GM19238 (cell line): ENCODE measurements at regions not wholly inside any gene's neighbourhood (a gene's known extent, or its start where the extent isn't known, plus 50 kb on each side); places are given as distances from the start of the nearest gene placed in this dataset.

Source experiments
- DNase-seq: peaks from one replicate; pipeline ENCODE4 v3.0.0; 2011; ENCODE audit warnings: low spot score; ENCODE audit not compliant: insufficient read length

DNA sequence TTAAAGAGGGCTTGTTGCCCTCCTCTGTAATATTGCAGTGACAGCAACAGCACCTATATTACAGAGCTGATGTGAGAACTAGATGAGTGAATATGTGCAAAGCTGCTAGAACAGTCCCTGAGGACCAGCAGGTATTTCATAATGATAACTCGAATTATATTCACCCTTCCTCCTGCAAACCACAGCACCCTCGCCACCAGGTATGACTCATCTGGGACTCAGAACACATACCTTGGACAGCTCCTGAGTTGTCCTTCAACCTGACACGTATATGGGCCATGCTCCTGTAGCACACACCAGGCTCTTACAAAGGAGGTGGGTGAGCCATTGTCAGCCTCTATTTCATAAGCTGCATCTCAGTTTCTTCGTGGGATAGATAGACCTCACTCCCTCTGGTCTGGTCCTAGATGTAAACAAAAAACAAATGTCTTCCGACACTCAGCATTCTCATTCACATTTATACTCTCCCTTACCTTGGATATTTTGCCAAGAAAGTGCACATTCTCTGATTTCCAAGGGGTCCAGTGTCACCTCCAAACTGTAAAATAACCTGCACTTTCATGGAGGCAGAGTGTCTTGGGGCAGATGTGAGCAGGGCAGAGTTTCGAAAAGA is 124.5 kb downstream of the TLE3 start:
- no peak for DNase-seq

DNA sequence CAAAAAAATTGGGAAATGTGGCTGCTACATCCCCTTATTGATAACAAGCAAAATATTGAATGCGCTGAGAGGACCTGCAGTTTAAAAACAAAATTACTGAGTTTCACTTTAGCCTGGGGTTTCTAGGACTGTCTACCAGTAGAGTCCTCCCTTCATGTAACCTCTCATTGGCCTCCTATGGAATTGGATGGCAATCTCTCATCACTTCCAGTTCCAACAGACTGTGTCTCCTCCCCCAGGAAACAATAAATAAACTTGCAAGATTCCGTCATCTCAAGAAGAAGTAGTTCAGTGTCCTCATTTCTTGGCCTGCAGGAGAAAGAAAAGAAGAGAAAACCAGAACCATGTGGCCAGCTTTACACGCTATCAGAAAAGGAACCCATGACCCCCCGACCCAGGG is 123.8 kb downstream of the TLE3 start:
- DNase-seq = no peak

DNA sequence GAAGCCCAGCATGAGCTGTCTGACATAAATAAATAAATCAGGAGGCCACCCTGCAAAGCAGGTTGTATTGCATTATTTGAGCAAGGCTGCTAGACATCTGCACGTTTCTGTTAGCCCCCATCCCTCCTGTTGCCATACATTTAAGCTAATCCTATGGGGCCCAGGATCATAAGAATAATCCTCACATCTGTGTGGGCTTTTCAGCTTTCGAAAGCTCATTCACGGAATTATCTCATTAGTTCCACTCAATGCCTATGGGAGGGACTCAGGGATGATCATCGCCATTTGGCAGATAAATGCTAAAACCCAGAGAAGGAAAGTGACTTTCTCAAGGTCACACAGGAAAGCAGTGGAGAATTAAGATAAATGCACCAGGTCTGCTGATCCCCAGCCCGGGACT is 123.4 kb downstream of the TLE3 start:
- DNase-seq = no peak

DNA sequence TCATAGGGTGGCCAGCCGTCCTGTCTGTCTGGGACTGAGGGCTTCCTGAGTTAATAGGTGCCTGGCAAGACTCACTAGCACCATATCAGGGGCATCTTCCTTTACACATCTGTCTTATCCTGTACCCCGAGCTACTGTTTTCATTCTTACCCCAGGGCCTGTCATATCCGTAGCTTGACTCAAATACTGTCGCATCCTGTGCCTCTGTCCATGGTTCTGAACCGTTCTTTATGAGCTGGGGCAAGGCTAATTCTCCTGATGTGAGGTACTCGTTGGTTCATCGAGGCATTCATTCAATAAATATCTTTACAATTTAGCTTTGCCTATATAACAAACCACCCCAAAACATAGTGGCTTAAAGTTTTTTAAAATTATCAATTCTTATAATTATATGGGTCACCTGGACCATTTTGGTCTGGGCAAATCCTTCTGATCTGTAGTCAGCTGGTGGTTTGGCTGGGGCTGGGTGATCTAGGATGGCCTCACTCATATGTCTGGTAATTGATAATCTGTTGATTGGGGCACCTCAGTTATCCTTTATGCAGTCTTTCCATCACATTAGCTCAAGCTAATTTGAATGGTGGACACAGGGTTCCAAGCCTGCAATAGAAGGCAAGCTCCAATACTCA is 121.2 kb downstream of the TLE3 start:
- no peak for DNase-seq

DNA sequence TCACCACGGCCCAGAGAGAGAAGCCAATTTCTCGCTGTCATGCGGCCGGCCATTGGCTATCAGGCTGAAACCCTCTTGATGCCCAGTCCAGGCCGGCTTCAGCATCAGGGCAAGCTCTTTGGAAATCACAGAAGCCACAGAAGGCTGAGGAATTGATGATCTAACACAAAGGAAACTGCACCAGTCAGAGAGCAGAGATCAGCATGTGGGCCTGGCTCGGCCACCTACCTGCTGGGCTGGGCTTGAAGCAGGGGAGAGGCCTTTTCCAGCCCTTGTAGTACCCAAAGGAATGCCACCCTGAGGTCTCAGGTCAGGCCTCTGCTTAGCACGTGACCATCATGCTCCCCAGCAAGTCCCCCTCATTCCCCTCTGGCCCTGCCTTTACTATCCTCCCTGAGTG is 119.1 kb downstream of the TLE3 start:
- DNase-seq = no peak

DNA sequence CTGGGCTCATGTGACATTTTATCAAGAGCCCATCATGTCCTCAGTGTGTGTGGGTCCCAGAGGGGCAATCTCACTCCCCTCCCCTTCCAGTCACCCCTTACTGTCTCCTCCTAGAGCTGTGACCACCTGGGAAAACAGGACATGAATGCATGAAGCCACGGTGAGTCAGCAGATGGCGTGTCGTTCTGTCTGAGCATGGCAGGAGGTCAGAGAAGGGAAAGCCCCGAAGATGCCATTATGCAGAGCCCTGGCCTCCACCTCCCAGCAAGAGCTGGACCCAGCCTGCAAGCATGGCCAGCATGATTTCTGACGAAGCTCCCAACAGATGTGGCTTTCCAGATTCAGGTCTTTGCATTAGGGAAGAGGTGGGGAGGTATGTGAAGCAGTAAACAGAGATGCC is 118.5 kb downstream of the TLE3 start:
- peak; percentile 56 for DNase-seq

DNA sequence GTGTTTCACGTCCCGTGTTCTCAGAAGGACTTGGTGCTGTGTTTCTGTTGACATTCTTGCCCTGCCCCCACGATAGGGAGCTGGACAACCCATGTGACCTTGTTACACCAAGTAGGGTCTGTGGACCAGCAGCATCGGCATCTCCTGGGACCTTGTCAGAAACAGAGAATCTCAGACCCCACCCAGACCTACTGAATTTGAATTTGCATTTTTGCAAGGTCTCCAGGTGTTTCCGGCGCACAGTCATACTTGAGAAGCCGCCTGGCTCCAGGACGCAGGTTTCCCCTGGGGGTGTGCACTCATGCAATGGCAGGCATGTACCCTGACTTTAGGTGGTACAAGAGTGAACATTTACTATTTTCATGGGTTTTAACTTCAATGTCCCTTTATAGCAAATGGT is 117.9 kb downstream of the TLE3 start:
- peak; percentile 76 for DNase-seq

DNA sequence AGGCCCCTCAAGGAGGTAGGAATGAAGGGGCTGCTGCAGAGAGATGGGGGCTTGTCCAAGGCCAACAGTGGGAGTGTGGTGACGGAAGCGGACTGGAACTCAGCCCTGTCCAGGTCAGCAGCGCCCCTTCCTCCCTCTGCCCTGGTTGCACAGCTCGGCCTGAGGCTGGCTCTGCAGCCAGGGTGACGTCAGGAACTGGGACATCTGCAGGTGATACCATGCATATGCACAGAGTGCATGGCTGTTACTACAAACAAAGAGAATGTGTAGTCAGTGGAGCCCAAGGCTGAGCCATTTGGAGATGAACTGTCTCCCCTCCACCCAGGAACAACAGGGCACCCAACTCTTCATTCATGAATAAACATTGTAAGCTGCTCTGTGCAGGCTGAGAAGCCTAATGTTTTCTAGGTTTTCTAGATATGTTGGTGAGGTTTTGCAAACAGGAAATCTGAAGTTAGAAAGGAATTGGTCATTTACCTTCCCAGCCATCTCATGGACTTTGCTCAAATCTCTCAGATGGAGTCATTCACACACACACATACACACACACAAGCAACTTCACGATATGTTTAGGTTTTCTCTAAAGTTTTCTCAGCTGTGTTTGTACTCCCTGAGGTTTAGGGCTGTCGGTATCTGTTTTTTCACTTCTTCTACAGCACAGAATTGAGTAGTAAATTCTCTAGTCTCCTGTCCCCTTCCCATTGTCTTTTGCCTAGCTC is 117.2 kb downstream of the TLE3 start:
- no peak for DNase-seq

DNA sequence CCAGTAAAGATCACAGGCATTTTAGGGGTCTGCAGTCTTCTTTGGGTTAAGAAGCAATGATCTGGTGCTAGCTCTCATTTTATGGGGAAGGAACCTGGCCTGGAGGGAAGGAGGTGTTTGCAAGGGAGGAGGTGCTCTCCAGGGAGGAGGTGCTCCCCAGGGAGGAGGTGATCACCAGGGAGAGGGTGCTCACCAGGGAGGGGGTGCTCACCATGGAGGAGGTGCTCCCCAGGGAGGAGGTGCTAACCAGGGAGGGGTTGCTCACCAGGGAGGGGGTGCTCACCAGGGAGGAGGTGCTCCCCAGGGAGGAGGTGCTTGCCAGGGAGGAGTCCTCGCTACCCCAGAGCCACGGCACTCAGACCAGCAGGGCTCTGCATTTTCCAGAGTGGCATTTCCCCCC is 115.7 kb downstream of the TLE3 start:
- DNase-seq = no peak

DNA sequence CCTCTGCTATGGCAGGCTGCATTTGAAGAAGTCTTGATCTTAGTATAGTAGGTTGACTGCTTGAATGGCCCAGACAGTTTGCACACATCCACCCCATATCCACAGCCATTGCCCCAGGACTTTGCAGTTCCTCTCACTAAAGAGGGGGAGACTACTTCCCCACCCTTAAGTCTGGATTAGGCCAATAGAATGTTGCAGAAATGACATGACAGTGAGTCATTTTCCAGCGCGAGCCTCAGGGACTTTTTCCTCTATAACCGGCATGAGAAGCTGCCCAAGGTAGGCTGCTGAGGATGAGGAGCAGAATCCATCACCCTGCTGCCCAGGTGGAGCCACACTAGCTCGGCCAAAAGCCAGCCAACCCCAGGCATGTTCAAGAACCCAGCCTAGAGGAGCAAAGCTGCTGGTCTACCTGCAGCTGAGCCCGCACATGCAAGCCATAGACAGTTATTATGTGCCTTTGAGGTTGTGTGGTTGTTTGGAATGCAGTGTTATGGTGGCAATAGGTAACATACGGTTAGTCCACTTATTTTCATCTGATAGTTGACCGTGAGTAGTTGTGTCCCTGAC is 113.9 kb downstream of the TLE3 start:
- no peak for DNase-seq

DNA sequence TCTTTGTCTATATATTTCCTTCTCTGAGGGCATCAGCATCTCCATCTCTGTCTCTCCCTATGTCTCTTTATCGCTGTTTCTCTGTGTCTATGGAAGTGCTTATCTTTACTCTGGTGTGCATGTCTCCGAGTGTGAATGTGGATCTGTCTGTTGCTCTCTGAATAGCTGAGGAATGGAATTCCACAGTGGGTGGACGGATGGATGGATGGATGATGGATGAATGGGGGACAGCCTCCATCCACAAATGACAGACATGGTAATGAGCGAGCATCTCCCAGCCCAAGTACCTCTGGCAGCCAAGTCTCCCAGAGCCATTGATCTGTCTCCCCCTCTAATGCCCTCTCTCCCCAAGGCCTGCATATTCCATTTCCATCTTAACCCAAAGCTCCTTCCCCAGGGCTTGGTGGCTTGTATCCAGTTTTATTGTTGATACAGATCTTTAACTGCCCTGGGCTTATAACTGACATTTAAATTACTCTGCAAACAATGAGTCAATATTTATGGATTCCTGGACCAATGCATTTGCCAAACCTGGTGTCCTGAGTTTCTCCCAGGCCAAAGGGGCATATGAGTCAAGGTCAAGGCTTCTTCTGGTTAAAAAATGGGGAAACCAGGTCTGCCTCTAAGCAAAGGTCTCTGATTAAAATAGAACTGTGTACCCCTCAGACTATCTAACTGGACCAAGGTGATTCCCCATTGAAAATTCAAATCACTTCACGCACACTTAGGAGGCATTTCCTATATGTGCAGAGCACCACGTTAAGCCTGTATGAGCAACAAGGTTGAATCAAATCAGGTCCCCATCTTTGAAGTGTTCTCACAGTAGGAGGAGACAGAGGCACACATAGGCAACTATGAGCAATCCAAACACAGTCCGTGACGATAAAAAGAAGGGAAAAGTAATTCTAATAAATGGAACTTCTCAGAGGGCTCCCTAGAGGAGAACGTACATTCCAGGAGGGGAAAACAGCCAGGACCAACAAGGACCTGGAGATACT is 109.9 kb downstream of the TLE3 start:
- DNase-seq = no peak

DNA sequence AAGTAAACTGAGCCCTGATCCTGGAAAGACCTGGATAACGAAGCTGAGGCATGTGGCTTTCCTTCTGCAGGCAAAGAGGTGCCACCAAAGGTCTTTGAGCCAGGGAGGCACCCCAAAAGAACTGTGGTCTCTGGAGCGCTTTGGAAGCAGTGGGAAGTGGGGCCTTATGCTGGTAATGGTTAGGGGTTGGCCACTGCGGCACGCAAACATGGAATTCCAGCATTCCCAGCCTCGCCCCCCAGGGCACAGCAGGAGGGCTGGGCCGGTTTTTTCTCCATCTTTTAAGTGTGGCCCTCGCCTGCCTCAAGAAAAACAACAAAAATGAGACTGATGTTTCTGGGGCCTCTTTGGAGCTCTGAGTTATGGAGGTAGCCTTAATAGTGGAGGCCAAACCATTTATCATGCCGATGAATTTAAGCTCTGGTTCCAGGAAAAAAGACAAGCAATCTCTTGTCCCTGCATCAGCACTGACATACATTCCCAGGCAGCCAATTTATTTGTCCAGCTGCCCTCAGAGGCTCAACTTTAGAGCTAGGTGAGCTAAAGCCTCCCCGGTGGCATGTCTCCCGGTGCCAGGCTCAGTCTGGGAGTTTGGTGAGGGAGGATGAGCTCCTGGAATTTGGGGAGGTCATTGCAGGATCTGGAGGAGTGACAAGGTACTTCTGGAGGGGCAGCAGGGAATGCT is 109.0 kb downstream of the TLE3 start:
- no peak for DNase-seq

DNA sequence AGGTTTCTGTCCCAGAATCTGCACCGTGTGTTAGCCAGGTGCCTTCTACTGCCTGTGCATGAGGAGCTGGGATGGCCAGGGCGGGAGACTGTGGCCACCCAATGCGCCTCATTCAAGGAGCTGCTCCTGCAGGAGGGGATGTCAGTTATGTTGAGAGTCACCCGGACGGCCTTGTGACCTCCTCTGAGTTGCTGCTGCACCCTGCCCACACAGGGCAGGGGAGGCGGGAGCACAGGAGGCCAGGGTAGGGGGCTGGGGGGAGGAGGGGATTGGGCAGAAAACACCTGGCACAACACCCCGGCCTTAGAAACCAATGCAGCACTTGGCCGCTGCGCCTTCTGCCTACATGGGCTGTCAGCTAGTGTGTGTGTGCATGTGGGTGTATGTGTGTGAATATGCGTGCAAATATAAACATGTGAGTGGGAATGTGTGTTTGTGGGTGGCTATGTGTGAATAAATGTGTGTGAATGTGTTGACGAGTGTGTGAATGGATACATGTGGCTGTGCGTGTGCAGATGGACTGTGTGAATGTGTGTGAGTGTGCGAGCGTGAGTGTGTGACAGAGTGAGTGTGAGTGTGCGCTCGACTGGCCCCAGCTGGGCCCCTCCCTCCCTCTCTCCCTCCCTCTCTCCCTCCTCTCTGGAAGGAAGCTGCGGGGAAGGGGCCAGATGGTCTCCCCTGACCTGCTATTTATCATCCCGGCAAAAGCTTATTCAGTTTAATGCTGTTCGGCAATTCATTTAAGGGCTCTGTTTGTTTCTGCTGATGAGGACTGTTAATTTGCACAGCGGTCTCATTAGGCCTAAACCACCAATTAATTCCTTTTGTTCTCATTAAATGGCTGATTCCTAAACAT is 106.9 kb downstream of the TLE3 start:
- DNase-seq = no peak

DNA sequence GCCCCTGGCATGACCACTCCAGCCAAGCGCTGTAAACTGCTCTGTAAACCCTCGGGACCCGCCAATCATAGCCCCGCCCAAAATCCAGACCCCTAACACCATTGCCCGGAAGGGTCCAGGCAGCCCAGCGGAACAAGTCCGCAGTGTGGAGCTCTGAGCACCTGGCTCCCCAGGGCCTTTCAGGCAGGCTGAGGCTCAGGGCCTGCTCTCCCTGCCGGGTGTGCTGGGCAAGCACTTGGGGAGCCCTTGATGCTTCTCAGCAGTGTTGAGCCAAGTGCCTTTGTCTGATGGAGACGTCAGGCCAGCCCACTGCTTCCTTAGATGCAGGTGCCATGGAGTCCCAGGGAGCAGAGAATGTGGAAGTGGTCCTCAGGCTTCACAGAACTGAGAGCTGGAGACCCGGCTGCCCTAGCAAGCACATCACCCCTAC is 106.2 kb downstream of the TLE3 start:
- DNase-seq = no peak

DNA sequence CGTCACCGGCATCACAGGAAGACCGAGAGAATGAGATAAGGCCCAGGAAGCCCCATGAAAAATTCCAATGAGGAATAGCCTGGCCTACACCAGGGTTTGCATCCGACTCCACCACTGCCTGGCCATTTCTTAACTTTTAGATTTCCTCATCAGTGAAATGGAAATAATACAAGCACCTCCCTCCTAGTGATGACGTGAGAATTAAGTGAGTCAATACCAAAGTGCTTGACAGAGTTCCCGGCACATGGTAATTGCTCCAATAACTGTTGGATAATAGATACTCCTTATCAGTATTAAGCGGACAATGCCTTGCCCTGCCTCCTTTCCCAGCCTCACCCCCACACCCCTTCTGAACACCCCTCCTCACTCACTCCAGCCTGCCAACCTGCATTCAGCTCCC is 105.4 kb downstream of the TLE3 start:
- no peak for DNase-seq

DNA sequence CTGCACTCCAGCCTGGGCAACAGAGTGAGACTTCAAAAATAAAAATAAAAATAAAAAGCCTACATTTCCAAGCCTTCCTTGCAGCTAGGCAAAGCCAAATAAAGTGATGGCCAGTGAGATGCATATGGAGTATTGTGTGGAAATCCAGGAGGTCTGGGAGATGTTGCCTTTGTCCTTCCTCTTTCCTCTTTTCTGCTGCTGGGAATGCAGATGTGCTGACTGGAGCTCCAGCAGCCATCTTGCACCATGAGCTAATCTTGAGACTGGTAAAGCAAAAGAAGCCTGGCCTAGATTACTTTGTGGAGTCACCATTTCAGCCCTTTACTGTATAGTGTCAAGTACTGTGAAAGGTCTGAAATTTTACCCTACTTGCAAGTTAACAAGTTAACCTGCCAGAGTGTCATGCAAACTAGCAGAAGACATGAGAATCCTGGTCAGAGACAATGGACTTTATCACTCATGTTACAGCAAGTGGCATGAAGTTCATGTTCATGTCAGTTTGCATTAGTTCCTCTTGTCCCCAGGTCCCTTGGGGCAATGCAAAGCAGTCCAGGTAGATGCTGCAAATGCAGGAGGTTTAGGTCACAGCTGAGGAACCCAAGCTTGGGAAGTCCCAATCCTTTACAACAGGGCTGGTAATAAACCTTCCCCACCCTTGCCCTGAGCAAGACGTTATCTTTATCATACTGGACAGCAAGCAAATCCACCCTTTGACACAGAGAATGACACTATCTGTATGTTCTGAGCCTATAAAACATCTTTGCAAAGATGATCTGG is 103.1 kb downstream of the TLE3 start:
- no peak for DNase-seq

DNA sequence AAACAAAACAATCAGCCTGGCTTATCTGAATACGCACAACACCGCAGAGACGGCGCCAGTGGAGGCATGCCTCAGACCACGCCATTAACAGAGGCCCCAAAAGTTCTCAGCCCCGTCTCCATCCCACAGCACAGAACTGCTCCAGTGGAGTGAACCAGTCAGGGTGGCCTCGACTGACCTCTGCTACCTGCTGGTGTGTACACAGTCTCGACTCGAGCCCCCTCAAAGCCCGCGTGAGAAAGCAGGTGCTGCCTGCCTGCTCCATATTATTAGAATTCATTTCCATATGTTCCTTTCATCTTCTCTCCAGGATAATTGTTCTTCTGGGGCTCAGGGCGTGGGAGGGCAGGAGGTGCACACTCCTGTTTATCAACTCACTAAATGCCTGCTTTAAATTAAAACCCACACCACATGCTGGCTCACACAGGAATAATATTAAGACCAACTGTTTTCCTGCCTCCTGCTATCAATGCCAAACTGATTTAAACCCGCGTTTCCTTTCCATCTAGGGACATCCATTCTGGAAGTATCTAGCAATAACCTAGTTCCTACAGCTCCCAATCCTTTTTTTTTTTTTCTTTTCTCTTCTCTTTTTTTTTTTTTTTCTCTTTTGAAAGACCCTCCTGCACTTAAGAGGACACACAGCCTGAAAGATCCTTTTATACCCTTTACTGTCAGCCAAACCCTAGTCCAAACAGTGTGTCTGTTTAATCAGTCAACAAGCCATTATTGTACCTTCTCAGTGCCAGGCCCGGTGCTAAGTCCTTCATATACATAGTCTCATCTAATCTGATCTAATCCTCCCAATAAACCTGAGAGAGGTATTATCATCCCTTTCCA is 101.2 kb downstream of the TLE3 start:
- no peak for DNase-seq

DNA sequence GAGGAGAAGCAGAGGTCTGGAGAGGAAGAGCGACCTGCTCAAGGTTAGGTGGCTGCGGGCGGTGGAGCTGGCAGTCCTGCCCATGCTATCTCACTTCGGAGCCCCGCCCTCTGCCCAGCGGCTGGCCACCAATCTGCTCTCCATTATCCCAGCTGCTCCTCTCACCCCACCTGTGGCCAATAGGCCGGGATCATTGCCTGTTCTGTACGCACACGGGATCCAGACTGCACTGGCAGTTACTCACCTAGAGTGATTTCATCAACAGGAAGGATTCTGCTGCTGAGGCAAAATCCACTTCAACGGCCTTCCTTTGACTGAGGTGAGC is 100.6 kb downstream of the TLE3 start:
- DNase-seq = no peak
